ENCODE measurements at regions not wholly inside any gene's neighbourhood (a gene's known extent, or its start where the extent isn't known, plus 50 kb on each side); places are given as distances from the start of the nearest gene placed in this dataset.

GRCh38 chr12:34186492-34186891 lies 164.2 kb downstream of the ALG10 start:
- TF ChIP-seq, protein P1, sequence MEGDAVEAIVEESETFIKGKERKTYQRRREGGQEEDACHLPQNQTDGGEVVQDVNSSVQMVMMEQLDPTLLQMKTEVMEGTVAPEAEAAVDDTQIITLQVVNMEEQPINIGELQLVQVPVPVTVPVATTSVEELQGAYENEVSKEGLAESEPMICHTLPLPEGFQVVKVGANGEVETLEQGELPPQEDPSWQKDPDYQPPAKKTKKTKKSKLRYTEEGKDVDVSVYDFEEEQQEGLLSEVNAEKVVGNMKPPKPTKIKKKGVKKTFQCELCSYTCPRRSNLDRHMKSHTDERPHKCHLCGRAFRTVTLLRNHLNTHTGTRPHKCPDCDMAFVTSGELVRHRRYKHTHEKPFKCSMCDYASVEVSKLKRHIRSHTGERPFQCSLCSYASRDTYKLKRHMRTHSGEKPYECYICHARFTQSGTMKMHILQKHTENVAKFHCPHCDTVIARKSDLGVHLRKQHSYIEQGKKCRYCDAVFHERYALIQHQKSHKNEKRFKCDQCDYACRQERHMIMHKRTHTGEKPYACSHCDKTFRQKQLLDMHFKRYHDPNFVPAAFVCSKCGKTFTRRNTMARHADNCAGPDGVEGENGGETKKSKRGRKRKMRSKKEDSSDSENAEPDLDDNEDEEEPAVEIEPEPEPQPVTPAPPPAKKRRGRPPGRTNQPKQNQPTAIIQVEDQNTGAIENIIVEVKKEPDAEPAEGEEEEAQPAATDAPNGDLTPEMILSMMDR (IDR thresholded peaks at IDR 0.05), result no peak
- no peak for TF ChIP-seq POLR2A (IDR thresholded peaks at IDR 0.05)
